HG02973 (cell line): ENCODE measurements at regions not wholly inside any gene's neighbourhood (a gene's known extent, or its start where the extent isn't known, plus 50 kb on each side); places are given as distances from the start of the nearest gene placed in this dataset.
"Not testable (repeated sequence)": the region's sequence is repeated elsewhere in the genome, so short reads cannot be mapped to it uniquely, and the experiment has no call there.

Experiments used
- ATAC-seq: cut with Tn5 transposase; IDR thresholded peaks from one replicate; pipeline ENCODE4 v1.9.1; 2021; ENCODE audit warnings: moderate library complexity; ENCODE audit not compliant: unreplicated experiment

DNA sequence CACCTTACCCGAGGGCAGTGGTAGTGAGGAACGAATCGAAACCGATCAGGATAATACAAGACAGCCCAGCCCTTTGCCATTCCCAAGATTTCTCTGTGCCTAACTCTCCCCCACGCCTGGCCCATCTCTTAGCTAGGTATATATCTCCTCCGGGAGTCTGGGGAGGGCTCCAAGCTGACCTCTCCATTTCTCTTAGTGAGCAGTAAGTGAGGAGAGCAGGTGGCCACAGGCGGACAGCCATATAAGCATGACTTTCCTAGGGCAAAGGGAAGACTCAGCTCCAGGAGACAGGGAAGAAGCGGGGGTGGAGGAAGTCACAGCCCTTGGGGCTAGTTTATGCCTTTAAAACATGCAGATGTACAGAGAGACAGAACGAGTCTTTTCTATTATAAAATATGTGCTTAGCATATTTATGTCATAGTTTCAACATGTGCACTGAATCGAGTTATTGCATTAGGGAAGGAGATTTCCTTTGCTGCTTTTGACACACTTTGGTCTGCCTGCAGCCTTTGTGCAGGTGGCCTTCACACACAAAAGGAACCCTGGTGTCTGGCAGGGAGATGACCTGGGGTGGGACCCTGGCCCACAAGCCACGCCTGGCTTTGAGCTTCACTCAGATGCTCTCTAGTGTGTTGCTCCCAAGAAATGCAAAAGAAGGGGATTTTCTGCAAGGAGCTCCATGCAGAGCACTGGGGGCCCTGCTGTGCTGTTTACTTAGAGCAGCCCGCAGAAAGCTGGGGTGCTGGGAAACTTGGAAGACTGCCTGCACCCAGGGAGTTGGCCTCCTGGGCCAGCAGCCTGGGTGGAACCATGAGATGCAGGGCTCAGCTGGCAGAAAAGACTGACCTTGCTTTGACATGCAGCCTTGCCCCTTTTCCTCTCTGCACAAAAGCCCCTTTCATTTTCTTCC is 613.3 kb downstream of the BCOR start:
- ATAC-seq: no peak

DNA sequence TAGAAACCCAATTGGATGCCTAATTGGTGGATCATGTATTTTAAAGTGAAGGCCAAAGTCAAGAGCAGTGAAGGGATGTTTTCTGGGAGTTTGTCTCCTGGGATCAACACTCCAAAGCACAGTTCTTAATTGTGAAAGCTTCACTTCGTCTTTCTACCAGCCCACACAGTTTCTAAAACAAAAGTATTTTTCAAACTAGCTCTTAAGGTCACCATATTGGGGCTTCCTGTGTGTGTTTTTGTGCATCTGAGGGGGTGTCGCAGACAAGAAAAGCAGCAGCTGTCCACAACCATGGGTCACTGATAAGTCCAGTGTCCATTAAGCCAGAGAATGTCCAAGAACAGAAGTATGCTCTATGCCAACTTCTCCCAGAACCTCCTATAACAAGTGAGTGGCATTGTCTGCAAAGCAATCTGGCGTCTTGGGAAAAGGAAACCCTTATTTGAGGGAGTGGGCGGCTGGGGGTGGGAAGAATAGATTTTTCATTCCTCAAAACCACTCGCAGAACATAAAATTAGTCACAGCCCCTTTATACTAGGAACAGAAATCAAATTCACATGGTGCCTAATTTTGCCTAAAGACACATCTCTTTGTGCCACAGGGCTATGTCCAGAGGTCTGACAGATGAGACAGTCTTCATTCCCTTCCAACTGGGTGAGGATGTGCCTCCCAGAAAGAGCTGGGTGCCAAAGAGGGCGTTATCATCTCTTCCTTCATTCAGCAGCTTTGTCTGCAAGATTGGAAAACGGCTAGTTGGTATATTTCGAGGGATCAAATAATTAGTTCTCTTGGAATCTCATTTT is 610.4 kb downstream of the BCOR start:
- ATAC-seq: no peak

DNA sequence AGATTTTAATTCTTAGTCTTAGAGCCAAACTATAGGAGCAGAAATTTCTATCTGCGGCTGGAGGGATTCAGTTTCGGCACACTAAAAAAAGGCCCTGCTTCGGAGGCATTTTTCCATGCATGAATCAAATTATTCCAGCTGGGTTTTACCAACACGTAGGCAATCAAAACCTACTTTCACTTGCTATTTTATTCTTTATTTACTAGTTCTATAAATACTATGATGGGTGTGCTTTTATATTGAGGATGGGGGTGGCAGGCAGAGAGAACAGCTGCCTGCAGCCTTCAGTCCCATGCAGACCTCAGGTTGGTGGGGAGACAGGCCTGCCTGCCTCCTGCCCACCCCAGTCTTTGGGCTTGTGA is 609.8 kb downstream of the BCOR start:
- no peak for ATAC-seq

DNA sequence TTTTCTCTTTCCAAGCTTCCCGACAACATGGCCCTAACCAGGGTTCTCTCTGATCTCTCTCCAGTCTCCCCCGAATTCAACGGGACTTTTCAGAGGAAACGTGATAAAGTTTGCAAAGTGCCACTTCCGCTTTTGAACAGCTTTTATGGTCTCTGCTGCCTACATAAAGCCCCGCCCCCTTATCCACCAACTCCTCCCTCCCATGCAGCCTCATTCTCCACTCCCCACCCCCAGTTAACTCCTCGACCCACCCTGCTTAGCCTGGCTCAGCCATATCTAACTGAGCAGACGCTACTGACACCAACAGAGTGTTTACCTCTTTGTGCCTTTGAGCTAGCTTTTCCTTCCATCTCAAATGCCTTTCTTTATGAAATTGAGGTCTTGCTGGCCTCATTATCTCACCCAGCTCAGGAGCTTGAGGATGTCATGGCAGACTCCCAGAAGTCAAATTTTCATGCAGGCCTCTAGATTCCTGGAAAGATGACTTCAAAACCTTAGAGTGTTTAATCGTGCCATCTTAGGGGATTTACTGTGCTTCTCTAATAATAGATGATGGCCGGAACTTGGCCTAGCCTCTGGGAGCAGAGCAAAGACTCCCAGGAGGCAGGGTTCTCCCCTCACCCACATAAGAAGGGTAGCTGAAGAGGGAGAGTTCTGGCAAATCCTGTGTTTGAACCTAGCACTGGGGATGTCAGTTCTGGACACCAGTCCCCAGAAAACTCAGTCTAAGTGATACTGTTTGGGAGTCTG is 606.0 kb downstream of the BCOR start:
- peak; percentile 46 for ATAC-seq

DNA sequence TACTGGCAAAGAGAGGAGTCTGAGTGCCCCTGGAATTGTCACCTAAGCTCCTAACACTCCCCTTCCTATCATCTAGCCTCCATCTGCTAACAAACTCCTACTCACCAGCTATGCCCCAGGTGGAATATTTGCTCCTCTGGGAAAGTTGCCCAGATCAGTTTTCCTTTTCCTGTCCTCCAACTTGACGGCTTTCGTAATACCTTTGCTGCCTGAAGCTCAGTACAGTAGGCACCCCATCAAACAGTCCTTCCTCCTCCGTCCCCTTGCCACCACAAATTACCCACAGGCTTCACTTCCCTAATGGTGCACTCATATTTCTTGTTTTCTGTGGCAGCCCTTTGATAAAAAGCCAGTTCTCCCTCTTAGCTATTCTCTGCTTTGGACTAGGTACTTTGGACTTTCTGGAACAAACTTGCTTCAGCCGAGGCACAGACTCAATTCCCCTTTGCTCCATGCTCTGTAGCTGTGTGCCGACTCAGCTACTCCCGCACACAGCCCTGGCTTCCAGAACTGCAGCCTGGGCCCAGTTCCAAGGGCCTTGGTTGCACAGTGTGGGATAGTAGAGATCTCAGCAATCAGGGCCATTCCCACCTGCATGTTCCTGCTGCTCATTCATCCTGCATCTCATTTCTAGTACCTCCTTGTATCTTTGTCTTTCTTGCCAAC is 605.1 kb downstream of the BCOR start:
- no peak for ATAC-seq

DNA sequence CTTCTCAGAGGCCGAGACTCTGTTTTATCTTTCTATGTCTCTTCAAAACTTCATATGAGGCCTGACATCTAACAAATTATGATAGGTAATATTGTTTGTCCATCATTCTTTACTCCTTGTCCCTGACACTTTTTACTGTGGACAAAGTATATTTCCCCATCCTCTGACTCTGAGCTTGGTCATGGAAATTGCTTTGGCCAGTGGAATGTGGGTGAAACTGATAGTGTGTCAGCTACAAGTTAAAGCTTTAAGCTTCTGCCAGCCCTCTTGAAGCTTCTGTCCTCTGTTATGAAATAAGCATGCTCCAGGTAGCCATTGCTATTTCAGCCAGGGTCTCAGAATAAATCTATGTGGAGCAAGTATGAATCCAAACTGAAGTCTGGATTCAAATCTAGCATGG is 604.6 kb downstream of the BCOR start:
- ATAC-seq: no peak

DNA sequence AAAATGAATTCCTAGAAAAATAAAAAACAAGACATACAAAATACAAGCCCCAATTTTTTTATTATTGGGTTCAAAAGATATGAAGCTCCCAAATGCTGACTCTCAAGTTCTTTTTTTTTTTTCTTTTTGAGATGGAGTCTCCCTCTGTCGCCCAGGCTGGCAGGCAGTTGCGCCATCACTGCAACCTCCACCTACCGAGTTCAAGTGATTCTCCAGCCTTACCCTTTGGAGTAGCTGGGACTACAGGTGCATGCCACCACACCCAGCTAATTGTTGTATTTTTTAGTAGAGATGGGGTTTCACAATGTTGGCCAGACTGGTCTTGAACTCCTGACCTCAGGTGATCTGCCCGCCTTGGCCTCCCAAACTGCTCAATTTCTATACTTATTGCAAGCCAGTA is 600.6 kb downstream of the BCOR start:
- not testable (repeated sequence) for ATAC-seq

DNA sequence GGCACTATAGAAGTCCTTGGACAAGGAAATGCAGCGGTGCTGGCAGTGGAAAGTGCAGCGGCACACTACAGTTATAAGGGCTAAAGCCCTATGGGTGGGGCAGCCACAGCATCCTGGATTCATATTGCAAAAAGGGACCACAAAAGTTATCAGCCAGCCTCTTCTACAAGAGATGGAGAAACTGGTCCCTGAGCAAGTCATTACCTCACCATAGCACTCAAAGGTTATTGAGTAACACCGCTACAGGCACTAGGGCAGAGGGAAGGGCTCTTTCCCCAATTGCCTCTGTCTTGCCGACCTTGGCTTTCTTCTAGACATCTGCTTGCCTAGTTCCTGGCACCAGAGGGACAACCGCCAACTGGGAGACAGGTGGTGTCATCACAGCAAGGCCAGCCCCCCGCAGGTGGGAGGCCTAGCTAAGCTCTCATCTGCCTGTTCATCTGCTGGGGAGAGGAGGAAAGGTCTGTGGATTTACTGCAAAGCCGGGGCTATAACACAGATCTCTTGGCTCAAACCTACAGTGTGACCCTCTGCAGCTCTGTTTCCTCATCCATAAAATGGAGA is 600.0 kb downstream of the BCOR start:
- no peak for ATAC-seq

DNA sequence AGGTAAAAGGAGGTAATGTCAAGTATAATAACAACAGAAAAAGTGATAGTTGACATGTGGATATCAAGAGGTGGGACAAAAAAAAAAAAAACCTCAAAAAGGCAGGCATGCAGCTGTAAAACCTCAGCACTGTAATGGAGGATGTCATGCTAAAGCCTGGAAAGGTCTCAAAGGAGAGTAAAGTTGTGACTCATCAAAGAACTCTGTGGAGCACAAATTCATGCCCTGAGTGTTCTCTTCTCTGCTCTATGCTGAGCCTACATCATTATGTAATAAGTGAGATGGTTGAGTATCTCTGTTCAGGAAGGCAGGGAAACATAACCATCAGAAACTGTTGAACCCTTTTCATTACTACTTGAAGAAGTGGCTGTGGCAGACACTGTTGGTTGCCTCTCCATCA is 597.8 kb downstream of the BCOR start:
- ATAC-seq: no peak

DNA sequence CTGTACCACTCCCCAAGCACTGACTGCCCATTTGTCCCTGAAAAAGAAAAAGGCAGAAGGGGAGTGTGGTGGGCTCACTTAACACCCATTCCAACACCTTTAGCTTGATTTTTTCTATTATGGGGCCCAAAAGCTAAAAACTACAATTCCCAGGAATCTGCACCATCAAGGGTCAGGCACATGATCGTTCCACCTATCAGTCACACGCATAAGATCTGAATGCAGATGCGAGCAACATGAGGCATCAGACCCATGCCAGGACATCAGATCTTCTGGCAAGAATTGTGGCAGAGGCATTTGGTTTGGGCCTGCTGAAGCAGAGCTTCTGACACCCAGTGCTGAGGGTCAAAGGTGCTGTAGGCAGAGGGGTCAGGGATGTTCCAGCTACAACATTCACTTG is 595.9 kb downstream of the BCOR start:
- ATAC-seq: no peak

DNA sequence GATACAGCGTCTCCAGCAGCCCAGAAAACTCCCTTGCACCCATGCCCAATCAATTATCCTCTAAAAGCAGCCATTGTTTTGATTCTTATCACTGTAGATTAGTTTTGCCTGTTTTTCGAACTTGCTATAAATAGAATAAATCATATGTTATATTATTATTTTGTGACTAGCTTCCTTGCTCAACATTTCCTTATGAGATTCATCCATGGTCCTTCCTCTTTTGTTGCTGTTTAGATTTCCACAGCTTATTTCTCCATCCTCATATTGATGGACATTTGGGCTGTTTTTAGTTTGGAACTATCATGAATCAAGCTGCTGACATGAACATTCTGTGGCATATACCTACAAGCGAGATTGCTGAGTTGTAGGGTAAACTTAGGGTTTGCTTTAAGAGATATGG is 595.3 kb downstream of the BCOR start:
- no peak for ATAC-seq

DNA sequence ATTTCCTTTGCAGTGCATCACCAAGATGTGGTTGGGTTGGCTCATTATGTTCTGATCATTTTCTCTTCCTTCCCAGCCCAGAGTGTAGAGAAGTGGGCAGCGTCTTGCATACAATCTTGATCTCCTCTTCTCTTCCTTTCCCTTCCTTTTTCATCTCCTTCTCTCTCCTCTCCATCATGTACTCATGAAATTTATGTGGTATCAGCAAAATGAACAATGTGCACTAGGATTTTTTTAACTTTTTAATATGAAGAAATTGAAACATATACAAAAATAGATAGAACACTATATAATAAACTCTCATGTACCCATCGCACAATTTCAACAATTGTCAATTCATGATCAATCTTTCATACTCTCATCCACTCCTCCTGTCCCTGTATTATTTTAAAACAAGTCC is 593.5 kb downstream of the BCOR start:
- ATAC-seq: no peak

DNA sequence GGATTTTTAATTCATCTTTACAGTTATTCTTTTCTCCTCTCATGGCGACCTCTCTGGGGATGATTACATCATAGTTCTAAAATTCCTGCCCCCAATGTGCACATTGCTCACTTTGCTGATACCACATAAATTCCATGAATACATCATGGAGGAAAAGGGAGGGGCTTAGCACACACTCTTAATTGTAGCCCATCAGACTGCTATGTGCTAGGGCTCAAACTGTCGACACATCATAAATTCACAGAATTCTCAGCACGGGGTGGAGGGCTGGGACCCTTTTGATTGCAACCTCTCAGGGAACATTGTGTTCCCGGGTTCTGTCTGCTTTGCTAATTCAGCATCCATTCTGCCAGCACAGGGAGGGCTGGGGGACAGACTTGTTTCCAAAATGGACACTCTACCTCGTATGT is 592.9 kb downstream of the BCOR start:
- no peak for ATAC-seq

DNA sequence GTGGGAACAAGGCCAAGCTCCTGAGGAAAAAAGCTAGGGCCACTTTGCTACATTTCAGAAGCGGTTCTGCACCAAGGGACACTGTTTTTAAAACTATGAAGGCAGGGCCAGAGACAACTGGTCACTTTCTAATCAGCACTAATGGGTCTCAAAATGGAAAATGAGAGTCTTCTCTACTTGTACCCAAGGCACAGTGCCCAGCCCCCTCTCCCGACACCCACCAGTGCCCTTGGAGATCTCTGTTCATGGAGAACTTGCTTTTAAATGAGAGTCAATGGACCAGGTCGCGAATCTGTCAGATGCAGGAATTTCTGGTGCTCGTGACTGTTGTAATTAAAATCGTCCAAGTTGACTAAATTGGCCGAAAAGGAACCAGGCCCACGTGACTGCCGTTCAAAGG is 591.6 kb downstream of the BCOR start:
- no peak for ATAC-seq

DNA sequence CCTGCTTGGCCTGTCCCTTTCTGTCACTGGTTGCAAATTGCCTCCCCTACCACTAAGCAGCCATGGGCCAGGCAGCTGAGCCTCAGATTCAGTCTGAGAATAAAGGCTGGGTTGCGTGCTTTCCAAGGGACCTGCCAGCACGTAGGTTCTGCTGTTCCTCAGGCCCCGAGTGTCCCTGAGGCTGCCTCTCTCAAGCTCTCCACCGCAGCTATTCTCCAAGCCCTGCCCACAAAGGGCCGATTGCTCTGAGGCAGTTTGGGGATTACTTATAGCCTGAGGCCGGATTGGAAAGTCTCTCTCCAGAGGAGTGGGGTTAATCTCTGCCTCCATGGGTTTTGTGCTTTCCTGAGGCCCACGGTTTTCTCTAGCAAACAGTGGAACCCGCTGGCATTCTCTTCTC is 590.7 kb downstream of the BCOR start:
- ATAC-seq: no peak

DNA sequence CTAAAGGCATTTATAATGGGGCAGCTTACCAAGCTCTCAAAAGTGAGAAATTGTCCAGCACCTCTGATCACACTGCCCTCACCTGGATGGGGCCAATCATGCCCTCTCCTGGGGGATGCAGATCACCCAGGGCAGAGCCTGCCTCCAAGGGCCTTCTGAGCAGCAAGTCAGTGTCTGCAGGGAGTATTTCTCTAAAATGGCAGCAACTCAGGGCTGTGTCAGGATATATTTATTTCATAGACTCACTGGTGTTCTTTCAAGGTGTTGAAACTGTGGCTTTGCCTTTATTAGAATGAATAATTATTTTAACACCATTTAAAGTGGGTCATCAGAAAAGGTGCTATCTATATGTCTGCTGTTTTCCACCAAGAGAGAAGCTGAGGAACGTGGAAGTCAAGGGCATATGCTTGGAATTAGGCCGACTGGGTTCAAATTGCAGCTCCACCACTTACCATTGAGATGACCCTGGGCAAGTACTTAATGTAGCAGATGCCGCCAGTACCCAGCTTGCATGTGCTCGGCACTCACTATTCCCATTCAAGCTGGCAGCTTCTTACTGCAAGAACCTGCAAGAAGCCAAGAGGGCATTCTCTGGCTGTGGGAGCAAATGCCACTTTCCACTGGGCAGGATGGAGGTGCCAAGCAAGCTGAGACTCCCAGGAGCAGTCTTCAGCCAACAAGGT is 590.0 kb downstream of the BCOR start:
- no peak for ATAC-seq

DNA sequence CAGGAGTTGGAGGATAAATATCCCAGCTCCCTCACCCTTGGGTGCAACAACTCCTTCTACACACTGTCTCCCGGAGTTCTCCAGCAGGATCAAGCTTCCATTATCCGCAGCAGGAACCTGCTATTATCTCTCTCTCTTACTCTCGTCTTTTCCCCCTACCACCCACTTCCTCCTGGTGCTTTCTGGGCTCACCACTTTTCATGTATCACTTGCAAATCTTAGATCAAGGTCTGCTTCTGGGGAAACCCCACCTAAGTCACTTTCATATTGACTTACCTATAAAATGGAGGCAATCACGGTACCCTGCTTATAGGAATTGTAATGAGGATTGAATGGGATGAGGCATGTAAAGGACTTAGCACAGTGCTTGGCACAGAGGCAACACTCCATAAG is 589.5 kb downstream of the BCOR start:
- no peak for ATAC-seq

DNA sequence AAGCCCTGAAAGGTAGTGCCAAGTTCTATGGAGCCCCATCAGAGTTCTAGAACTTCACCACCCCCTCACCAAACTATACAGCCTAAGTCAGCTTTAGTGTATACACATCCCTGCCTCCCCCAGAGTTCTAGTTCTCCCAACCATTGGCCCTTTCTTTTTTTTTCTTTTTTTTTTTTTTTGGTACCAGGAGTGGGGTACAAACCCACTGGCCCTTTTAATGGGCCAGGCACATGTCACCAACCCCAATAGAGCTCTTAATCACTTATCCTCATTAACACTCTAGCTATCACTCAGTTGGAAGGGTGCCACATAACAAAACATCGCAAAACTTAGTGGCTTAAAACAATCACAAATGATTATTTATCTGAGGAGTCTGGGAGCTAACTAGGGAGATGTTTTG is 588.6 kb downstream of the BCOR start:
- no peak for ATAC-seq

DNA sequence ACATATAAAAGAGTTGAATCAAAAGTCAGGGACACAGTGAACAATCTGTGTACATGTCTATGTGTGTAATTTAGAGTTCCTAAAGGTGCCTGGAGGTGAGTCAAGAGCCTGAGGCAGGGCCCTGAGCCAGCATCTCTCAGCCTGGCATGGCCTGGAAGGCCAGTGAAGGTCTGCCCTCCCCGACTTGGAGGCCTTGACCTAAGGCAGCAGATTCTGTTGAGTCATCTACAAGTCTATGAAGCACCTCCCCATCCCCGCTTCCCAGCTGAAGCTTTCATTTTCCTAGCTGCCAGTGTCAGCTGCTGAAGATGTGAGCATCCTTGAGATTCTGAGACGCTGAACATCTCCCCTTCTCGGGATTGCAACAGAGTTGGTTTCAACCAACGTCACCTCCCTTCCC is 583.9 kb downstream of the BCOR start:
- no peak for ATAC-seq

DNA sequence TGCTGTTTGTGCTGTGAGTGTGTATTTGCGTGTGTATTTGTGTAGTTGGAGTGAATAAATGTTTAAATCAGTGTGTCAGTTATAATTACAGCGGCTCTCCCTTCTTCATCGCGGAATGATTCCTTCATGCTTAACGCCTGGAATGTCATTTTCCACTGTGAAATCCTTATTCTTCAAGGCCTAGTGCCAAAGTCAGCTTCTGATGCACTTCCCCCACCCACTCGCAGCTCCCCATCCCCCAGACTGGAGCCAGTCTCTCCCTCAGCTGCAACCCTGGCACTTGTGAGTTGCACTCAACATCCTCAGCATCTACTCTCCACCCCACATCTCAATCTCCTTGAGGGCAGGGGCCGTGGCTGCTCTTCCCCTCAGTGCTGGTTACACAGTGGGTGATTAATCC is 583.0 kb downstream of the BCOR start:
- no peak for ATAC-seq
